ENCODE measurements at regions not wholly inside any gene's neighbourhood (a gene's known extent, or its start where the extent isn't known, plus 50 kb on each side); places are given as distances from the start of the nearest gene placed in this dataset.
"Not testable (repeated sequence)": the region's sequence is repeated elsewhere in the genome, so short reads cannot be mapped to it uniquely, and the experiment has no call there.

GRCh38 chr21:8377093-8377841, 2144.1 kb upstream of the TPTE start:
- peak; percentile 73 to 82 for ATAC-seq
- DNase-seq; intact Hi-C loops (cut with DNase I): not testable (repeated sequence)

GRCh38 chr21:8380419-8381079, 2140.8 kb upstream of the TPTE start:
- peak; percentile 68 to 69 for ATAC-seq
- intact Hi-C loops (cut with DNase I); DNase-seq: not testable (repeated sequence)

- peak; percentile 100 for ATAC-seq
- intact Hi-C loops (cut with DNase I); DNase-seq: not testable (repeated sequence)
Measured at GRCh38 chr21:8388169-8388939, 2133.0 kb upstream of the TPTE start.

- intact Hi-C loops (cut with DNase I); DNase-seq: not testable (repeated sequence)
- ATAC-seq, result peak; percentile 27 to 39
Measured at GRCh38 chr21:8388940-8389238, 2132.5 kb upstream of the TPTE start.

GRCh38 chr21:8390550-8391171, 2130.7 kb upstream of the TPTE start:
- ATAC-seq; intact Hi-C loops (cut with DNase I): not testable (repeated sequence)

GRCh38 chr21:8394380-8394779, 2127.0 kb upstream of the TPTE start:
- intact Hi-C loops (cut with DNase I); ATAC-seq; DNase-seq: not testable (repeated sequence)

More at GRCh38 chr21:8390550-8391171, 2130.7 kb upstream of the TPTE start:
- DNase-seq, result not testable (repeated sequence)

GRCh38 chr21:8395992-8396391, 2125.4 kb upstream of the TPTE start:
- intact Hi-C loops (cut with DNase I); ATAC-seq: not testable (repeated sequence)

GRCh38 chr21:8398870-8399437, 2122.4 kb upstream of the TPTE start:
- ATAC-seq; intact Hi-C loops (cut with DNase I); DNase-seq: not testable (repeated sequence)

More at GRCh38 chr21:8395992-8396391, 2125.4 kb upstream of the TPTE start:
- DNase-seq, result not testable (repeated sequence)

GRCh38 chr21:8399866-8400265, 2121.5 kb upstream of the TPTE start:
- ATAC-seq; intact Hi-C loops (cut with DNase I); DNase-seq: not testable (repeated sequence)

GRCh38 chr21:8401799-8402198, 2119.6 kb upstream of the TPTE start:
- ATAC-seq; DNase-seq; intact Hi-C loops (cut with DNase I): not testable (repeated sequence)

- DNase-seq; intact Hi-C loops (cut with DNase I); ATAC-seq: not testable (repeated sequence)
Measured at GRCh38 chr21:8406331-8406730, 2115.1 kb upstream of the TPTE start.

- ATAC-seq, result peak in 1 of 2 donors; percentile 31
- intact Hi-C loops (cut with DNase I); DNase-seq: not testable (repeated sequence)
Measured at GRCh38 chr21:8411139-8411671, 2110.2 kb upstream of the TPTE start.

- not testable (repeated sequence) for DNase-seq
Measured at GRCh38 chr21:8419925-8420560, 2101.3 kb upstream of the TPTE start.

GRCh38 chr21:8427790-8428667, 2093.4 kb upstream of the TPTE start:
- DNase-seq; intact Hi-C loops (cut with DNase I): not testable (repeated sequence)
- ATAC-seq, result peak; percentile 75 to 79

More at GRCh38 chr21:8419925-8420560, 2101.3 kb upstream of the TPTE start:
- intact Hi-C loops (cut with DNase I), result not testable (repeated sequence)
- ATAC-seq, result peak; percentile 94 to 97

GRCh38 chr21:8428668-8429456, 2092.5 kb upstream of the TPTE start:
- DNase-seq; intact Hi-C loops (cut with DNase I): not testable (repeated sequence)
- peak; percentile 73 to 89 for ATAC-seq

- ATAC-seq, result not testable (repeated sequence)
Measured at GRCh38 chr21:8434710-8435109, 2086.7 kb upstream of the TPTE start.

More at GRCh38 chr21:8434710-8435109, 2086.7 kb upstream of the TPTE start:
- DNase-seq; intact Hi-C loops (cut with DNase I): not testable (repeated sequence)

Data from left cardiac atrium (tissue), 4 donors.